Activated B cell treated with CpG ODN at 0.5 μM for 24 hours (primary cell): ENCODE measurements at regions not wholly inside any gene's neighbourhood (a gene's known extent, or its start where the extent isn't known, plus 50 kb on each side); places are given as distances from the start of the nearest gene placed in this dataset.

ENCODE experiments used
- ATAC-seq: fragments of 200-7000 bp; cut with Tn5 transposase; one replicate; pipeline ENCODE4 v1.10.0; 2021; ENCODE audit warnings: low read depth, mild to moderate bottlenecking, moderate library complexity
- CTCF ChIA-PET: fragments of 350-600 bp; sonication (Branson Sonifier 250); formaldehyde crosslinking; loops from one replicate; lab custom pipeline; 2021; ENCODE audit warnings: antibody characterized with exemption; lab: Charles Lee
- POLR2A ChIA-PET: fragments of 350-600 bp; sonication (Branson Sonifier 250); formaldehyde crosslinking; loops from one replicate; lab custom pipeline; 2021; ENCODE audit warnings: antibody characterized with exemption; lab: Charles Lee
- DNase-seq: peaks from one replicate; pipeline ENCODE4 v3.0.0; 2022
- H3K27ac Mint-ChIP-seq: one replicate; pipeline ENCODE4 v1.8.0; 2020; ENCODE audit warnings: mixed read lengths
- H3K27me3 Mint-ChIP-seq: one replicate; pipeline ENCODE4 v1.8.0; 2021; ENCODE audit warnings: mixed read lengths
- H3K36me3 Mint-ChIP-seq: one replicate; pipeline ENCODE4 v1.8.0; 2021; ENCODE audit warnings: low read depth, mixed read lengths
- H3K4me1 Mint-ChIP-seq: one replicate; pipeline ENCODE4 v1.8.0; 2021; ENCODE audit warnings: mixed read lengths
- H3K4me3 Mint-ChIP-seq: one replicate; pipeline ENCODE4 v1.8.0; 2020; ENCODE audit warnings: mild to moderate bottlenecking, mixed read lengths
- H3K9me3 Mint-ChIP-seq: one replicate; pipeline ENCODE4 v1.8.0; 2020; ENCODE audit warnings: mixed read lengths
- CTCF ChIP-seq: fragments of 200-600 bp; IDR thresholded peaks from one replicate; pipeline ENCODE4 v1.8.0; 2022; ENCODE audit warnings: antibody characterized with exemption, mild to moderate bottlenecking
- intact Hi-C: fragments of 100-400 bp; cut with micrococcal nuclease; formaldehyde crosslinking; loops from one replicate; pipeline ENCODE4 v1.15.1; 2024

DNA sequence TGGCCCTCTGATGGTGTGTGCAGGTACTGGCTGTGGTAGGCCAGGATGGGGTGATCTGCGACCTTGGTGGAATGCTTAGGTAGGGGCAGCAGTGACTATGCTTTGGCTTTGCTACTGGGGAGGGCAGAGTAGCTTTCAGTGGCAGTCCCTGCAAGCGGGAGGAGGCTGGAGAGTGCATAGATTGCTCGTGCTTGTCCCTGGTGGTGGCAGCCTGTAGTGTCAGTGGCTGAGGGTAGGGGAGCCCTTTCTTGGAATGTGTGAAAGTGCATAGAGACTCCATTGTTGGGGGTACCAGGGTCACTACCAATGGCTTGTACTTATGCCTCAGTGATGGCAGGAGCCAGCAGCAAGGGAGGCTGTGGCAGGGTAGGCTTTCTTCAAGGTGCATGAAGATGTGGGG, 582.6 kb downstream of the MRPL39 start:
- no peak for ATAC-seq
- intact Hi-C loops, result no loop called here

DNA sequence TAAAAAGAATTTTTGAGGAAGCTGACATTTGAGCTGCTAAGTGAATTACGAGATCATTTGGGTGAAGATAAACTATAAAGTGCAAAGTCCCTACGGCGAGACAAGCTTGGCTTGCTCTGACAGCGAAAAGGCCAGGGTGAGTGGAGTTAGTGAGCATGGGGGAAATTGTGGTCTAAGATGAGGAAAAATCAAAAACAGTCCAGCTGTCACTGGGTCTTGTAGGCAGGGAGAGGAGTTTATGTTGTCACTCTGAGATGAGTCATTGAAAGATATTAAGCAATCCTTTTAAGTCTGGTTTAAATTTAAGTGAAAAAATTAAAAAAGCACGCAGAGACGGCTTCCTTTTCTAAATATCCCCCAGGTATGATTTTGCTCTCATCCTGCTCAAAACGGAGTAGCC, 601.9 kb downstream of the MRPL39 start:
- H3K27ac Mint-ChIP-seq, result no peak overlapping the region

More for the DNA sequence above, 582.6 kb downstream of the MRPL39 start:
- Mint-ChIP-seq H3K9me3 (no peaks in the 10 kb centered on the region), H3K27me3 (no peaks in the 10 kb centered on the region), H3K36me3 (no peaks in the 10 kb centered on the region), H3K27ac (no peak overlapping the region), H3K4me1 (no peaks in the 10 kb centered on the region), H3K4me3 (no peak overlapping the region)
- no peak for DNase-seq
- ChIA-PET POLR2A (no interaction called here), CTCF (no interaction called here)
- no peak for TF ChIP-seq CTCF

DNA sequence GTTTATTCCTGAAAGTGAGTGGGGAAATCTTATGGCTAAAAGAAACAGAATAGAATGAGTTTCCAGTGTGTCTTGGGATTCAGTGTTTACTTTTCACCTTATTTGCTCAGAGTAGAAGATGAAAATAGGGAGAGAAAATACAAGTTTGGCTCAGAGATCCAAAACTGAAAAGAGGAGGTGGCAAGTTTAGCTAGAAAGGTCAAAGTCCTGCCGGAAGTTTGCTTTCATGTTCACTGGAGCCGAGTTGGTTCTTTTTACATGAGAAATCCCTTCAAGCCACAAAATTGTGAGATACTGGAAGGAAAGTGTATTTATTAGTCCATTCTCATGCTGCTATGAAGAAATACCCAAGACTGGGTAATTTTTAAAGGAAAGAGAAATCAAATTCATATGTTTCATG, 604.6 kb downstream of the MRPL39 start:
- H3K36me3 Mint-ChIP-seq, result no peaks in the 10 kb centered on the region
- no peaks in the 10 kb centered on the region for H3K4me1 Mint-ChIP-seq
- no peak for TF ChIP-seq CTCF
- no peak overlapping the region for H3K27ac Mint-ChIP-seq
- no peak overlapping the region for H3K4me3 Mint-ChIP-seq
- ChIA-PET POLR2A (interaction anchor here (0.6 kb wide), 1 partner anchor 561 kb away, joined by 3 read pairs; no protein-coding TSS in a partner anchor), CTCF (interaction anchor here (1.0 kb wide), 1 partner anchor 62 kb away, joined by 3 read pairs; no protein-coding TSS in a partner anchor)
- ATAC-seq, result no peak
- intact Hi-C loops, result no loop called here
- DNase-seq, result no peak
- H3K9me3 Mint-ChIP-seq, result no peaks in the 10 kb centered on the region
- no peaks in the 10 kb centered on the region for H3K27me3 Mint-ChIP-seq

More for the DNA sequence above, 601.9 kb downstream of the MRPL39 start:
- no peak for DNase-seq
- POLR2A ChIA-PET, result no interaction called here
- ATAC-seq, result no peak
- no peak overlapping the region for H3K4me3 Mint-ChIP-seq
- H3K4me1 Mint-ChIP-seq, result no peaks in the 10 kb centered on the region
- TF ChIP-seq CTCF, result no peak
- intact Hi-C loops, result no loop called here
- no peaks in the 10 kb centered on the region for H3K9me3 Mint-ChIP-seq
- H3K36me3 Mint-ChIP-seq, result no peaks in the 10 kb centered on the region
- CTCF ChIA-PET, result no interaction called here
- no peaks in the 10 kb centered on the region for H3K27me3 Mint-ChIP-seq

- H3K27ac Mint-ChIP-seq, result no peak overlapping the region
- DNase-seq (no peak), ATAC-seq (no peak)
- ChIA-PET POLR2A (interaction anchor here (0.7 kb wide), 1 partner anchor 11 kb away, joined by 3 read pairs; no protein-coding TSS in a partner anchor), CTCF (no interaction called here)
- no peaks in the 10 kb centered on the region for H3K27me3 Mint-ChIP-seq
- no peaks in the 10 kb centered on the region for H3K36me3 Mint-ChIP-seq
- TF ChIP-seq CTCF, result no peak
- no peaks in the 10 kb centered on the region for H3K9me3 Mint-ChIP-seq
- intact Hi-C loops, result loop anchor here (10.0 kb wide), 1 partner anchor 1850 kb away; the partner anchor contains the start of gene ADAMTS1
- no peaks in the 10 kb centered on the region for H3K4me1 Mint-ChIP-seq
- no peak overlapping the region for H3K4me3 Mint-ChIP-seq
Observed at GRCh38 chr21:24995216-24995615, 612.1 kb downstream of the MRPL39 start.

- Mint-ChIP-seq H3K27me3 (no peaks in the 10 kb centered on the region), H3K9me3 (no peaks in the 10 kb centered on the region), H3K4me1 (no peaks in the 10 kb centered on the region), H3K27ac (no peak overlapping the region), H3K36me3 (no peaks in the 10 kb centered on the region), H3K4me3 (no peak overlapping the region)
- intact Hi-C loops, result loop anchor here (10.0 kb wide), 1 partner anchor 1850 kb away; the partner anchor contains the start of gene ADAMTS1
- POLR2A ChIA-PET, result no interaction called here
- CTCF ChIA-PET, result no interaction called here
- ATAC-seq (no peak), DNase-seq (no peak)
- no peak for TF ChIP-seq CTCF
Observed at GRCh38 chr21:24994717-24995116, 612.6 kb downstream of the MRPL39 start.
